Keratinocyte (primary cell): ENCODE measurements at regions not wholly inside any gene's neighbourhood (a gene's known extent, or its start where the extent isn't known, plus 50 kb on each side); places are given as distances from the start of the nearest gene placed in this dataset.

Source experiments
- DNase-seq: peaks from one replicate; pipeline ENCODE4 v3.0.0-alpha.2; 2011; ENCODE audit warnings: low read depth, missing footprints, low spot score
- FAIRE-seq: peaks from 2 replicates; lab custom pipeline; 2011; peaks lifted over from hg19 to GRCh38; lab: Jason Lieb, UNC
- H2AFZ ChIP-seq: 2 replicates; pipeline ENCODE4 v1.6.0; 2012; ENCODE audit warnings: low read length, control low read depth, inconsistent platforms; ENCODE audit not compliant: control insufficient read depth
- H3K27ac ChIP-seq: 2 replicates; pipeline ENCODE4 v1.5.1; 2011; ENCODE audit warnings: low read length; ENCODE audit not compliant: control insufficient read depth, insufficient read depth
- H3K27me3 ChIP-seq: 3 replicates; pipeline ENCODE4 v1.6.0; 2011; ENCODE audit warnings: low read length; ENCODE audit not compliant: control insufficient read depth, insufficient read depth; ENCODE audit errors: extremely low read depth
- H3K36me3 ChIP-seq, 2 experiments: 2 replicates in 1 of 2; 3 replicates in 1 of 2; pipeline ENCODE4 v1.5.1; 2011; ENCODE audit warnings: low read length in 2 of 2, mild to moderate bottlenecking in 1 of 2; ENCODE audit not compliant: control insufficient read depth in 2 of 2, insufficient read depth in 2 of 2; ENCODE audit errors: extremely low read depth in 1 of 2
- H3K4me1 ChIP-seq: 3 replicates; pipeline ENCODE4 v1.5.1; 2011; ENCODE audit warnings: low read length; ENCODE audit not compliant: control insufficient read depth, insufficient read depth; ENCODE audit errors: extremely low read depth
- H3K4me2 ChIP-seq: 3 replicates; pipeline ENCODE4 v1.6.0; 2011; ENCODE audit warnings: low read depth, low read length; ENCODE audit not compliant: control insufficient read depth, insufficient read depth; ENCODE audit errors: extremely low read depth
- H3K4me3 ChIP-seq, 3 experiments: fragments of 200-600 bp in 1 of 3; sonication (generic) in 1 of 3; 2 replicates in 2 of 3; 3 replicates in 1 of 3; pipeline ENCODE4 v1.5.1; 2011 to 2016; ENCODE audit warnings: low read length in 3 of 3, mild to moderate bottlenecking in 3 of 3, control low read depth in 2 of 3, inconsistent platforms in 1 of 3, low read depth in 1 of 3, mixed read lengths in 1 of 3, mixed run types in 1 of 3, moderate library complexity in 1 of 3; ENCODE audit not compliant: control insufficient read depth in 2 of 3, insufficient read depth in 2 of 3; ENCODE audit errors: extremely low read depth in 1 of 3
- H3K79me2 ChIP-seq: 2 replicates; pipeline ENCODE4 v1.6.0; 2012; ENCODE audit warnings: low read length; ENCODE audit not compliant: control insufficient read depth, insufficient read depth
- H3K9ac ChIP-seq: 3 replicates; pipeline ENCODE4 v1.6.0; 2011; ENCODE audit warnings: low read length; ENCODE audit not compliant: control insufficient read depth, insufficient read depth; ENCODE audit errors: extremely low read depth
- H3K9me1 ChIP-seq: 3 replicates; pipeline ENCODE4 v1.6.0; 2011; ENCODE audit warnings: low read length; ENCODE audit not compliant: control insufficient read depth, insufficient read depth; ENCODE audit errors: extremely low read depth
- H3K9me3 ChIP-seq: 2 replicates; pipeline ENCODE4 v1.5.1; 2012; ENCODE audit warnings: low read depth, low read length; ENCODE audit not compliant: control insufficient read depth
- H4K20me1 ChIP-seq: 3 replicates; pipeline ENCODE4 v1.6.0; 2011; ENCODE audit warnings: low read length; ENCODE audit not compliant: control insufficient read depth, insufficient read depth; ENCODE audit errors: extremely low read depth
- EZH2 ChIP-seq: IDR thresholded peaks from one replicate; pipeline ENCODE4 v1.6.1; 2012; ENCODE audit warnings: inconsistent platforms, mild to moderate bottlenecking, low read length, moderate library complexity
- dilution Hi-C: fragments of 300-500 bp; cut with MboI; formaldehyde crosslinking; loops from one replicate; pipeline ENCODE4 v1.7.0; 2020; ENCODE audit warnings: low sequenced_read_pairs; ENCODE audit not compliant: extremely low pct_ligation_motif_present
- TF ChIP-seq, protein P1 (sequence below), 3 experiments: IDR thresholded peaks in 1 of 3; conservative IDR thresholded peaks in 1 of 3; optimal IDR thresholded peaks in 1 of 3; 2 replicates in 2 of 3; 3 replicates in 1 of 3; pipeline versions ENCODE3 to v1.5.1; 2011; ENCODE audit warnings: low read length in 3 of 3, mild to moderate bottlenecking in 3 of 3, moderate library complexity in 2 of 3, control low read depth in 1 of 3, inconsistent platforms in 1 of 3; ENCODE audit not compliant: insufficient read depth in 2 of 3; ENCODE audit errors: extremely low read depth in 1 of 3

GRCh38 chr3:36303286-36303685 lies 77.0 kb upstream of the STAC start:
- H3K9me1 ChIP-seq, result no peaks in the 10 kb centered on the region
- H3K4me3 ChIP-seq, result no peak overlapping the region
- H3K4me2 ChIP-seq, result no peak overlapping the region
- no peak overlapping the region for H3K9ac ChIP-seq
- no peak for TF ChIP-seq EZH2
- TF ChIP-seq, protein P1, sequence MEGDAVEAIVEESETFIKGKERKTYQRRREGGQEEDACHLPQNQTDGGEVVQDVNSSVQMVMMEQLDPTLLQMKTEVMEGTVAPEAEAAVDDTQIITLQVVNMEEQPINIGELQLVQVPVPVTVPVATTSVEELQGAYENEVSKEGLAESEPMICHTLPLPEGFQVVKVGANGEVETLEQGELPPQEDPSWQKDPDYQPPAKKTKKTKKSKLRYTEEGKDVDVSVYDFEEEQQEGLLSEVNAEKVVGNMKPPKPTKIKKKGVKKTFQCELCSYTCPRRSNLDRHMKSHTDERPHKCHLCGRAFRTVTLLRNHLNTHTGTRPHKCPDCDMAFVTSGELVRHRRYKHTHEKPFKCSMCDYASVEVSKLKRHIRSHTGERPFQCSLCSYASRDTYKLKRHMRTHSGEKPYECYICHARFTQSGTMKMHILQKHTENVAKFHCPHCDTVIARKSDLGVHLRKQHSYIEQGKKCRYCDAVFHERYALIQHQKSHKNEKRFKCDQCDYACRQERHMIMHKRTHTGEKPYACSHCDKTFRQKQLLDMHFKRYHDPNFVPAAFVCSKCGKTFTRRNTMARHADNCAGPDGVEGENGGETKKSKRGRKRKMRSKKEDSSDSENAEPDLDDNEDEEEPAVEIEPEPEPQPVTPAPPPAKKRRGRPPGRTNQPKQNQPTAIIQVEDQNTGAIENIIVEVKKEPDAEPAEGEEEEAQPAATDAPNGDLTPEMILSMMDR (optimal IDR thresholded peaks at IDR 0.05 in 1 of 3, IDR thresholded peaks at IDR 0.05 in 1 of 3, conservative IDR thresholded peaks at IDR 0.05 in 1 of 3; ENCODE audit: extremely low read depth in 1 of 3, insufficient read depth in 2 of 3, low read length in 3 of 3), result no peak
- dilution Hi-C loops, result no loop called here
- H3K27ac ChIP-seq, result no peak overlapping the region
- H2AFZ ChIP-seq, result no peak overlapping the region
- DNase-seq (no peak), FAIRE-seq (no peak)
- H4K20me1 ChIP-seq, result no peaks in the 10 kb centered on the region
- no peaks in the 10 kb centered on the region for H3K9me3 ChIP-seq
- no peaks in the 10 kb centered on the region for H3K79me2 ChIP-seq
- H3K4me1 ChIP-seq, result no peaks in the 10 kb centered on the region
- H3K27me3 ChIP-seq, result no peaks in the 10 kb centered on the region
- H3K36me3 ChIP-seq, result no peaks in the 10 kb centered on the region

DNA sequence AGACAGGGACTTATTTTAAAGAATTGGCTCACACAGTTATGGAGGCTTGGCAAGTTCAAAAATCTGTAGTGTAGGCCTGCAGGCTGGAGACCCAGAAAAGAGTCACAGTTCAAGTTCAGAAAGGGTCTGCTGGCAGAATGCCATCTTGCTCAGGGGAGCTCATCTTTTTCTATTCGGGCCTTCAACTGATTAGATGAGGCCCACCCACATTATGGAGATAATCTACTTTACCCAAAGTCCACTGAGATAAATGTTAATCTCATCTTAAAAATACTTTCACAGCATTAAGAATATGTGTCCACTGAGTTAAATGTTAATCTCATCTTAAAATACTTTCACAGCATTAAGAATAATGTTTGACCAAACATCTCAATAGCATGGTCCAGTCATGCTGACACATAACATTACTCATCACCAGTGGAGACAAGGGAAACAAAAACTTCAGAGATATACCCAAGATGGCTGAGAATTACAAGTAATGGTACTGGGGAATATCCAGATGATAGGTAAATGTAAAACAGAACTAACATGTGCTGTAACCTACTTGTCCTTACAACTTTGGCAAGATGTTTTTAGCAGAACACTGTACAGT lies 74.3 kb upstream of the STAC start:
- no peak overlapping the region for H3K4me3 ChIP-seq
- H3K36me3 ChIP-seq, result no peaks in the 10 kb centered on the region
- no peaks in the 10 kb centered on the region for H3K27me3 ChIP-seq
- H2AFZ ChIP-seq, result no peak overlapping the region
- H3K4me2 ChIP-seq, result no peak overlapping the region
- no peak for TF ChIP-seq EZH2
- TF ChIP-seq, protein P1 (optimal IDR thresholded peaks at IDR 0.05 in 1 of 3, IDR thresholded peaks at IDR 0.05 in 1 of 3, conservative IDR thresholded peaks at IDR 0.05 in 1 of 3; ENCODE audit: extremely low read depth in 1 of 3, insufficient read depth in 2 of 3, low read length in 3 of 3), result no peak
- no peaks in the 10 kb centered on the region for H3K4me1 ChIP-seq
- H4K20me1 ChIP-seq, result no peaks in the 10 kb centered on the region
- H3K79me2 ChIP-seq, result no peaks in the 10 kb centered on the region
- FAIRE-seq, result peak; percentile 9
- H3K27ac ChIP-seq, result no peak overlapping the region
- no peaks in the 10 kb centered on the region for H3K9me1 ChIP-seq
- dilution Hi-C loops, result no loop called here
- H3K9me3 ChIP-seq, result no peaks in the 10 kb centered on the region
- H3K9ac ChIP-seq, result no peak overlapping the region
- DNase-seq, result no peak
